ENCODE measurements at regions not wholly inside any gene's neighbourhood (a gene's known extent, or its start where the extent isn't known, plus 50 kb on each side); places are given as distances from the start of the nearest gene placed in this dataset.

GRCh38 chr10:8576281-8576680 is 521.8 kb downstream of the GATA3 start:
- TF ChIP-seq CTCF (IDR thresholded peaks at IDR 0.05) (no peak), POLR2A (IDR thresholded peaks at IDR 0.05) (no peak)

All from thyroid gland (tissue), 4 donors.